Mesothelial cell of epicardium (in vitro differentiated cells): ENCODE measurements at regions not wholly inside any gene's neighbourhood (a gene's known extent, or its start where the extent isn't known, plus 50 kb on each side); places are given as distances from the start of the nearest gene placed in this dataset.
"Not testable (repeated sequence)": the region's sequence is repeated elsewhere in the genome, so short reads cannot be mapped to it uniquely, and the experiment has no call there.

Experiments used
- DNase-seq, 2 experiments: peaks; one replicate each; pipeline ENCODE4 v3.0.0; 2021; ENCODE audit warnings: low spot score in 2 of 2; ENCODE audit not compliant: unreplicated experiment in 2 of 2
- H3K27ac Mint-ChIP-seq: 2 replicates; pipeline ENCODE4 v1.8.0; 2021; ENCODE audit warnings: mixed read lengths
- H3K27me3 Mint-ChIP-seq: 2 replicates; pipeline ENCODE4 v1.8.0; 2021; ENCODE audit warnings: low read depth, mixed read lengths
- H3K36me3 Mint-ChIP-seq: 2 replicates; pipeline ENCODE4 v1.8.0; 2021; ENCODE audit warnings: mixed read lengths
- H3K4me1 Mint-ChIP-seq: 2 replicates; pipeline ENCODE4 v1.8.0; 2021; ENCODE audit warnings: mixed read lengths
- H3K4me3 Mint-ChIP-seq: 2 replicates; pipeline ENCODE4 v1.8.0; 2021; ENCODE audit warnings: mild to moderate bottlenecking, moderate library complexity, mixed read lengths
- H3K9me3 Mint-ChIP-seq: 2 replicates; pipeline ENCODE4 v1.8.0; 2021; ENCODE audit warnings: mixed read lengths
- TF ChIP-seq, protein P1 (sequence below): fragments of 200-600 bp; sonication (generic); IDR thresholded peaks from one replicate; pipeline ENCODE4 v1.5.0; 2021; ENCODE audit warnings: antibody characterized with exemption; ENCODE audit not compliant: unreplicated experiment

DNA sequence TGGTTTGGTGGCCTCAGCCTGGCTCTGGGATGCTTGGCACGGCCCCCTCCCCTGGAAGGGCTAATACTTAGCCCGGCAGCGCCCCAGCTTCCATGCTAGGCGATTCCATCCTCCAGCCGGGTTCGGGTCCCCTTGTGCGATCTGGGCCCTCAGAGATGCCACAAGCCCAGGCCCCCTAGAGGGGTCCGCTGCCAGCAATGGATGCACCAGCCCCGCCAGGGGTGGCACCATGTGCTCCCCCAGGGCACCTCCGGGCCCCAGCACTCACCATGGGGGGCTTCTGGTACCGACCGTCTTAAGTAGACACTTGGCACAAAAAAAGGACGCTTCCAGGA is 125.7 kb upstream of the KCTD7 start:
- TF ChIP-seq, protein P1, sequence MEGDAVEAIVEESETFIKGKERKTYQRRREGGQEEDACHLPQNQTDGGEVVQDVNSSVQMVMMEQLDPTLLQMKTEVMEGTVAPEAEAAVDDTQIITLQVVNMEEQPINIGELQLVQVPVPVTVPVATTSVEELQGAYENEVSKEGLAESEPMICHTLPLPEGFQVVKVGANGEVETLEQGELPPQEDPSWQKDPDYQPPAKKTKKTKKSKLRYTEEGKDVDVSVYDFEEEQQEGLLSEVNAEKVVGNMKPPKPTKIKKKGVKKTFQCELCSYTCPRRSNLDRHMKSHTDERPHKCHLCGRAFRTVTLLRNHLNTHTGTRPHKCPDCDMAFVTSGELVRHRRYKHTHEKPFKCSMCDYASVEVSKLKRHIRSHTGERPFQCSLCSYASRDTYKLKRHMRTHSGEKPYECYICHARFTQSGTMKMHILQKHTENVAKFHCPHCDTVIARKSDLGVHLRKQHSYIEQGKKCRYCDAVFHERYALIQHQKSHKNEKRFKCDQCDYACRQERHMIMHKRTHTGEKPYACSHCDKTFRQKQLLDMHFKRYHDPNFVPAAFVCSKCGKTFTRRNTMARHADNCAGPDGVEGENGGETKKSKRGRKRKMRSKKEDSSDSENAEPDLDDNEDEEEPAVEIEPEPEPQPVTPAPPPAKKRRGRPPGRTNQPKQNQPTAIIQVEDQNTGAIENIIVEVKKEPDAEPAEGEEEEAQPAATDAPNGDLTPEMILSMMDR = no peak
- Mint-ChIP-seq H3K27me3 (no peaks in the 10 kb centered on the region), H3K36me3 (no peaks in the 10 kb centered on the region), H3K27ac (no peak overlapping the region), H3K4me3 (no peak overlapping the region), H3K4me1 (no peaks in the 10 kb centered on the region), H3K9me3 (no peaks in the 10 kb centered on the region)
- no peak for DNase-seq

DNA sequence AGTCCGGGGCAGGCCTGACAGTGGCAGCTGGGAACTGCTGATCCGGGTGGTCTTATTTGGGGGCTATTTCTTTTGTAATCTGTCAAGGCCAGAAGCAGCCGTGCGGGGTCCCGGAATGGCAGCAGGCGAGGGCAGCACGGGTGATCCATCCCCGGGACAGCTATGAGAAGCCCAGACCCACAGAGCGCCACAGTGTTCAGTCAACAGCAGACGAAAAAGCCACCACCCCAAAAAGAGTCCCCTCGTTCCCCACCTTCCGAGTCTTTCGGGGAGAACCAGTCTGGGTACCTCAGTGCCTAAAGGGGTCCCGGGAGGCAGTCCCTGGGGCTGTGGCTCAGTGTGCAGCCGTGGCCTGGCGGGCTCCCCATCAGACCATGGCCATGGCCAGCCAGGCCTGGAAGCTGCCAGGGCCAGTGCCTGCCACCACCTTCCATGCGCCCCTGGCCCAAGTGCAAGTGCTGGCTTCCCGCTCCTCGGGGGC is 125.1 kb upstream of the KCTD7 start:
- peaks cover 2% of the 10 kb centered on the region for H3K27me3 Mint-ChIP-seq
- H3K4me1 Mint-ChIP-seq = no peaks in the 10 kb centered on the region
- no peak overlapping the region for H3K27ac Mint-ChIP-seq
- no peaks in the 10 kb centered on the region for H3K9me3 Mint-ChIP-seq
- H3K36me3 Mint-ChIP-seq = no peaks in the 10 kb centered on the region
- H3K4me3 Mint-ChIP-seq = no peak overlapping the region
- no peak for DNase-seq
- TF ChIP-seq, protein P1 = no peak

DNA sequence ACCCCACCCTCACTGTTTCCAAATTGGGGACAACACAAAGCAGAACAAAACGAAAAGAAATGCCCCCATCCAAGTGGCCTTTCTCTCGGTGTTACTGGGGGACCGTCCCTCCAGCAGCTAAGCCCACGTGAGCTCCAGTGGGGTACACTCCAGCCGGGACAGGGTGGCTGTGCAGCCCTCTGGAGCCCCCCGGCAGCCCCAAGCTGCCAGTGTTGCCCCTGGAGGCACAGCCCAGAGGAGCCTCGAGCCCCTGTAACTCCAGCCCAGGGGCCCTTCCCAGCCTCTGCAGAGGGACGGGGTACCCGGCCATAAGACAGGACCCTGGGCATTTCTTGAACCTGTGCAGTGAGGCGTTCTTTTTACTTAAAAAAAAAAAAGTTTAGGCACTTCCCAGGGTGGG is 124.5 kb upstream of the KCTD7 start:
- TF ChIP-seq, protein P1 = no peak
- DNase-seq = no peak

DNA sequence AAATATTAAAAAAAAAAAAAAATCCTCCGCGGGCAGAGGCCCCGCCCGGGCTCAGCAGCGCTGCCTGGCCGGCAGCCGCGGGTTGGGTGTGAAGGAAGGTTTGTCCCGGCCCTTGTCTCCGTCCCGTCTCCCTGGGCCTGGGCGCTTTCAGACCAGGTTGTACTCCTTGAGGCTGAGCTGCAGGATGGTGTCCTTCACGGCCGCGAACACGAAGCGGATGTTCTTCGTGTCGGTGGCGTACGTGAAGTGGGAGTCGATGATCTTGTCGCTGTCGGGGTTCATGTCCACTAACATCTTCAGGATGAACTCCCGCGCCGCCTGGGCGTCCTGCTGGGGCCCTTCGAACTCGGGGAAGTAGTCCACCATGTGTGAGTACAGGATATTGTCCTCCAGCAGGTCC is 123.7 kb upstream of the KCTD7 start:
- H3K27me3 Mint-ChIP-seq = peaks cover 3% of the 10 kb centered on the region
- no peak overlapping the region for H3K4me3 Mint-ChIP-seq
- no peak for DNase-seq
- no peaks in the 10 kb centered on the region for H3K4me1 Mint-ChIP-seq
- TF ChIP-seq, protein P1 = no peak
- H3K27ac Mint-ChIP-seq = no peak overlapping the region
- H3K9me3 Mint-ChIP-seq = no peaks in the 10 kb centered on the region
- no peaks in the 10 kb centered on the region for H3K36me3 Mint-ChIP-seq

More for the DNA sequence above, 124.5 kb upstream of the KCTD7 start:
- H3K4me3 Mint-ChIP-seq = no peak overlapping the region
- no peaks in the 10 kb centered on the region for H3K9me3 Mint-ChIP-seq
- H3K27ac Mint-ChIP-seq = no peak overlapping the region
- no peaks in the 10 kb centered on the region for H3K36me3 Mint-ChIP-seq
- peaks cover 3% of the 10 kb centered on the region for H3K27me3 Mint-ChIP-seq
- no peaks in the 10 kb centered on the region for H3K4me1 Mint-ChIP-seq

DNA sequence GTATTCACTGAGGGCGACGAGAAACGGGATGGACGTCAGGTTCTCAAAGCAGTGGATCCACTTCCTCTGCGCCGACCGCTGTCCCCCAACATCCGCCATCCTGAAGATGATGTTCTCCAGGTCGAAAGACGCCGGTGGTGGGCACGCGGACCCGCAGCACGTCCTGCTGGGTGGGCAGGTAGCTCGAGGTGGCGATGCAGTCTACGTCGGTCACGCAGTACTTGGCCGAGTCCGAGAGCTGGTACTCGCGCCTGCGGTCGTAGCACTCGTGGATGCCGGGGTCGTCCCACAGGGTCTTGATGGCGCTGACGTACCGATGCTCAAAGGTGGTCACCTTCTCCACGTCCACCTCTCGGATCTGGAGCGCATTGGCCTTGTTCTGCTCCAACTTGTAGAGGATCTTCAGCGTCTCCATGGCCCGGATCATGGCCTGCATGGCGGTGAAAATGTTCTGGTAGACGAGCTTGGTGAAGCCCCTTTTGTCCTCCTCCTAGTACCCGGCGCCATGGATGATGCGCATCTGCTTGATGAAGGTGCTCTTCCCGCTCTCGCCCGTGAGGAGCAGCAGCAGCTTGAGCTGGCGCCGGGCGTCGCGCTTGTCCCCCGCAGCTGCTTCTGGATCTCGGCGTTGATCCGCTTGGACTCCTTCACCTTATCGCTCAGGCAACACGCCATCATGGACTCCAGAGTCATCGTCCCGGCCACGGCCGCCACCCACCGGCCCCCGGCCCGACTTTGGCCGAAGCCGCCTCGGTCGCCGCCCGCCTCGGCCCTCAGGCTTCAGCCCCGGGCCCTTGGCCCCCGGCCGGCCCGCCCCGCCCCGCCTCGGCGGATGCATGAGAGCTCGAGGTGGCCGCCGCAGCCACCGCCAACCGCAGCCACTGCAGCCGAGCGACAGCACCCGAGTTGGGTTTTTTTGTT is 122.9 kb upstream of the KCTD7 start:
- Mint-ChIP-seq H3K4me3 (no peak overlapping the region), H3K4me1 (no peaks in the 10 kb centered on the region), H3K36me3 (no peaks in the 10 kb centered on the region), H3K9me3 (no peaks in the 10 kb centered on the region), H3K27ac (no peak overlapping the region), H3K27me3 (peaks cover 3% of the 10 kb centered on the region)
- DNase-seq = no peak
- TF ChIP-seq, protein P1 = no peak

DNA sequence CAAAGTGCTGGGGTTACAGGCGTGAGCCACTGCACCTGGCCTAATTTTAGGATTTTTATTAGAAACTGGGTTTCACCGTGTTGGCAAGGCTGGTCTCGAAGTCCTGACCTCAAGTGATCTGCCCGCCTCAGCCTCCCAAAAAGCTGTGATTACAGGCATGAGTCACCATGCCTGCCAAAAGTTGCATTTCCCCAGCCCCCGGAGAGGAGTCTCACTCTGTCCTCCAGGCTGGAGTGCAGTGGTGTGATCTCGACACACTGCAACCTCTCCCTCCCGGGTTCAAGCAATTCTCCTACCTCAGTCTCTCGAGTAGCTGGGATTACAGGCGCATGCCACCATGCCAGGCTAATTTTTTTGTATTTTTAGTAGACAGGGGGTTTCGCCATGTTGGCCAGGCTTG is 122.0 kb upstream of the KCTD7 start:
- not testable (repeated sequence) for H3K4me1 Mint-ChIP-seq, H3K9me3 Mint-ChIP-seq, H3K27me3 Mint-ChIP-seq, H3K4me3 Mint-ChIP-seq, DNase-seq, H3K27ac Mint-ChIP-seq, H3K36me3 Mint-ChIP-seq
